Anterior cingulate cortex (tissue), 58 donors: ENCODE measurements at regions not wholly inside any gene's neighbourhood (a gene's known extent, or its start where the extent isn't known, plus 50 kb on each side); places are given as distances from the start of the nearest gene placed in this dataset.
"Not testable (repeated sequence)": the region's sequence is repeated elsewhere in the genome, so short reads cannot be mapped to it uniquely, and the experiment has no call there.

Source experiments
- DNase-seq, 58 donors: peaks; one replicate each; lab custom pipeline; 2025; lab: John Stamatoyannopoulos, UW

- DNase-seq = not testable (repeated sequence)
Observed at GRCh38 chr18:79592684-79593083, 86.9 kb upstream of the CTDP1 start.

- DNase-seq = no peak
Observed at GRCh38 chr18:79595876-79596374, 83.7 kb upstream of the CTDP1 start.

GRCh38 chr18:79596446-79597175 lies 83.0 kb upstream of the CTDP1 start:
- DNase-seq = no peak

GRCh38 chr18:79597176-79597830 lies 82.3 kb upstream of the CTDP1 start:
- no peak for DNase-seq

- no peak for DNase-seq
Observed at GRCh38 chr18:79597831-79598632, 81.6 kb upstream of the CTDP1 start.

GRCh38 chr18:79598633-79599175 lies 80.9 kb upstream of the CTDP1 start:
- no peak for DNase-seq

GRCh38 chr18:79599441-79599931 lies 80.1 kb upstream of the CTDP1 start:
- no peak for DNase-seq

- no peak for DNase-seq
Observed at GRCh38 chr18:79600141-79600540, 79.5 kb upstream of the CTDP1 start.

- no peak for DNase-seq
Observed at GRCh38 chr18:79600596-79600995, 79.0 kb upstream of the CTDP1 start.

GRCh38 chr18:79601234-79601633 lies 78.4 kb upstream of the CTDP1 start:
- no peak for DNase-seq

- DNase-seq = no peak
Observed at GRCh38 chr18:79603321-79604204, 76.0 kb upstream of the CTDP1 start.

GRCh38 chr18:79604205-79604912 lies 75.2 kb upstream of the CTDP1 start:
- no peak for DNase-seq

- DNase-seq = no peak
Observed at GRCh38 chr18:79604913-79605880, 74.4 kb upstream of the CTDP1 start.

GRCh38 chr18:79606071-79606470 lies 73.5 kb upstream of the CTDP1 start:
- not testable (repeated sequence) for DNase-seq

GRCh38 chr18:79606621-79607331 lies 72.8 kb upstream of the CTDP1 start:
- DNase-seq = no peak

GRCh38 chr18:79607361-79607952 lies 72.1 kb upstream of the CTDP1 start:
- no peak for DNase-seq

GRCh38 chr18:79608069-79608468 lies 71.5 kb upstream of the CTDP1 start:
- DNase-seq = no peak
